ENCODE measurements at regions not wholly inside any gene's neighbourhood (a gene's known extent, or its start where the extent isn't known, plus 50 kb on each side); places are given as distances from the start of the nearest gene placed in this dataset.
A peak's percentile ranks its signal among the peaks of the same experiment; 100 is the strongest.

DNA sequence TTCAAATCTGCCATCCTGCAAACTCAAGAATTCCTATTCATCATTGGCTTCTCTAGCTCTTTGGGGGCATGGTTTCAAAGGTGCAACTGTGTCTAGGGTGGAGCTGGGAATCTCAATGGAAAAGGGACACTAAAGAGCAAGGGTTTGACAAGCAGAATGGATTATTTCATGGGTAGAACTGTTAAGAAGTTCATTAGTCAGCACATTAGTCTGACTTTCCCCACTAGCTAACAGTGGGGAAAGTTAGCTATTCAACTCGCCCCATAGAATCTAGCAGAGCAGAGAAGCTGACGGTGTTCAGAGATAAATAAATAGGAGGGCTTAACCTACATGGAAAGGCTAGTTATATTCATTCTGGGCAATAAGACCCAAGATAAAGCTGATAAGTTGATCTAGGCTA is 153.9 kb downstream of the EMP1 start:
- TF ChIP-seq RCOR1 (IDR thresholded peaks at IDR 0.05; ENCODE audit: insufficient replicate concordance, low read length) (no peak), POLR2A (IDR thresholded peaks at IDR 0.05; ENCODE audit: low read depth, low read length) (no peak), CEBPB (IDR thresholded peaks at IDR 0.05; ENCODE audit: low read depth, low read length) (no peak), MAFK (IDR thresholded peaks at IDR 0.05; ENCODE audit: low read depth, low read length) (peak; percentile 25; the same call in 1 of the 2 replicates), BHLHE40 (IDR thresholded peaks at IDR 0.05; ENCODE audit: low read depth, low read length) (no peak), MAZ (IDR thresholded peaks at IDR 0.05; ENCODE audit: borderline replicate concordance, low read depth, low read length) (no peak), RFX5 (IDR thresholded peaks at IDR 0.05; ENCODE audit: low read depth, low read length) (no peak)
- TF ChIP-seq, protein P1, sequence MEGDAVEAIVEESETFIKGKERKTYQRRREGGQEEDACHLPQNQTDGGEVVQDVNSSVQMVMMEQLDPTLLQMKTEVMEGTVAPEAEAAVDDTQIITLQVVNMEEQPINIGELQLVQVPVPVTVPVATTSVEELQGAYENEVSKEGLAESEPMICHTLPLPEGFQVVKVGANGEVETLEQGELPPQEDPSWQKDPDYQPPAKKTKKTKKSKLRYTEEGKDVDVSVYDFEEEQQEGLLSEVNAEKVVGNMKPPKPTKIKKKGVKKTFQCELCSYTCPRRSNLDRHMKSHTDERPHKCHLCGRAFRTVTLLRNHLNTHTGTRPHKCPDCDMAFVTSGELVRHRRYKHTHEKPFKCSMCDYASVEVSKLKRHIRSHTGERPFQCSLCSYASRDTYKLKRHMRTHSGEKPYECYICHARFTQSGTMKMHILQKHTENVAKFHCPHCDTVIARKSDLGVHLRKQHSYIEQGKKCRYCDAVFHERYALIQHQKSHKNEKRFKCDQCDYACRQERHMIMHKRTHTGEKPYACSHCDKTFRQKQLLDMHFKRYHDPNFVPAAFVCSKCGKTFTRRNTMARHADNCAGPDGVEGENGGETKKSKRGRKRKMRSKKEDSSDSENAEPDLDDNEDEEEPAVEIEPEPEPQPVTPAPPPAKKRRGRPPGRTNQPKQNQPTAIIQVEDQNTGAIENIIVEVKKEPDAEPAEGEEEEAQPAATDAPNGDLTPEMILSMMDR (conservative IDR thresholded peaks at IDR 0.05; ENCODE audit: low read depth, low read length): no peak
- TF ChIP-seq, protein P2, sequence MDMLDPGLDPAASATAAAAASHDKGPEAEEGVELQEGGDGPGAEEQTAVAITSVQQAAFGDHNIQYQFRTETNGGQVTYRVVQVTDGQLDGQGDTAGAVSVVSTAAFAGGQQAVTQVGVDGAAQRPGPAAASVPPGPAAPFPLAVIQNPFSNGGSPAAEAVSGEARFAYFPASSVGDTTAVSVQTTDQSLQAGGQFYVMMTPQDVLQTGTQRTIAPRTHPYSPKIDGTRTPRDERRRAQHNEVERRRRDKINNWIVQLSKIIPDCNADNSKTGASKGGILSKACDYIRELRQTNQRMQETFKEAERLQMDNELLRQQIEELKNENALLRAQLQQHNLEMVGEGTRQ (IDR thresholded peaks at IDR 0.05; ENCODE audit: low read depth, low read length): no peak
- TF ChIP-seq, protein P3, sequence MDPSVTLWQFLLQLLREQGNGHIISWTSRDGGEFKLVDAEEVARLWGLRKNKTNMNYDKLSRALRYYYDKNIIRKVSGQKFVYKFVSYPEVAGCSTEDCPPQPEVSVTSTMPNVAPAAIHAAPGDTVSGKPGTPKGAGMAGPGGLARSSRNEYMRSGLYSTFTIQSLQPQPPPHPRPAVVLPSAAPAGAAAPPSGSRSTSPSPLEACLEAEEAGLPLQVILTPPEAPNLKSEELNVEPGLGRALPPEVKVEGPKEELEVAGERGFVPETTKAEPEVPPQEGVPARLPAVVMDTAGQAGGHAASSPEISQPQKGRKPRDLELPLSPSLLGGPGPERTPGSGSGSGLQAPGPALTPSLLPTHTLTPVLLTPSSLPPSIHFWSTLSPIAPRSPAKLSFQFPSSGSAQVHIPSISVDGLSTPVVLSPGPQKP (IDR thresholded peaks at IDR 0.05; ENCODE audit: borderline replicate concordance, low read depth, low read length): no peak

Measured in IMR-90 (cell line).